Neural progenitor cell (in vitro differentiated cells): ENCODE measurements at regions not wholly inside any gene's neighbourhood (a gene's known extent, or its start where the extent isn't known, plus 50 kb on each side); places are given as distances from the start of the nearest gene placed in this dataset.

Experiments used
- EZH2phosphoT487 ChIP-seq: fragments of 200-600 bp; sonication (generic); IDR thresholded peaks from 2 replicates; pipeline ENCODE4 v1.6.1; 2017; ENCODE audit warnings: antibody characterized with exemption
- TF ChIP-seq, protein P1 (sequence below): fragments of 200-600 bp; sonication (generic); IDR thresholded peaks from 2 replicates; pipeline ENCODE4 v1.5.1; 2017; ENCODE audit warnings: antibody characterized with exemption, mild to moderate bottlenecking

DNA sequence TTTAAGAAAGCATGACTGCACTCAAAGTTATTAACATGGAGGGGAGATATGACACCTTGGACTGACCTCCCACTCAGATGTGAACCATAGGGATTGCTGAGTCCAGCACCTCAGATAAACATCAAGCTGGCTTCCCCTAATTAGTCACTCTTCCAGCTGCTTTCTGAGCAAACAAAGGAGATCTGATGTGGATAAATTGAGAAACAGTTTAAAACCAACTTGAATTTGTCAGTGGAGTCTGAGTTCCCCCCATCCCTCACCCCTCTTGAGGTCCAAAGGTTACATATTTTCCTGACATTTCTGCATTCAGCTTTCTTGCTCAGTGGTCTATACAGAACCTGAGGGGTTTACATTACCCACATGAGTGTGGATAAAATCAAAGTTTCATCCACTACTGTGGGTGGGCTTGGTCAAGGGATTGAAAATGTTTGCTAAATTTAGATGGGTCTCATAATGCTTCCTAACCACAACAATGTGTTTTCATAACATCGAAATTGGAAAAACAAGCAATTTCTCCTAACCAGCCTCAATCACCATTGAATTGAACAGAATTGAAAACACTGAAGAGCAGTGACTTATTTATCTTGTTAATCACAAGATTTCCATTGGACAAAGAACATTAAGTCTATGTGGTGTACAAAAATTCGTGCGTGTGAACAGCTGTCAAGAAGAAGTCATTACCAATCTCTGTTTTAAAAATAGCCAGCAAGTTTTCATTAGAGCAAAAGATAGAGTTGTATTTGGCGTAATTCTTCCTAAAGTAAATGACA is 292.3 kb downstream of the METTL15 start:
- TF ChIP-seq, protein P1, sequence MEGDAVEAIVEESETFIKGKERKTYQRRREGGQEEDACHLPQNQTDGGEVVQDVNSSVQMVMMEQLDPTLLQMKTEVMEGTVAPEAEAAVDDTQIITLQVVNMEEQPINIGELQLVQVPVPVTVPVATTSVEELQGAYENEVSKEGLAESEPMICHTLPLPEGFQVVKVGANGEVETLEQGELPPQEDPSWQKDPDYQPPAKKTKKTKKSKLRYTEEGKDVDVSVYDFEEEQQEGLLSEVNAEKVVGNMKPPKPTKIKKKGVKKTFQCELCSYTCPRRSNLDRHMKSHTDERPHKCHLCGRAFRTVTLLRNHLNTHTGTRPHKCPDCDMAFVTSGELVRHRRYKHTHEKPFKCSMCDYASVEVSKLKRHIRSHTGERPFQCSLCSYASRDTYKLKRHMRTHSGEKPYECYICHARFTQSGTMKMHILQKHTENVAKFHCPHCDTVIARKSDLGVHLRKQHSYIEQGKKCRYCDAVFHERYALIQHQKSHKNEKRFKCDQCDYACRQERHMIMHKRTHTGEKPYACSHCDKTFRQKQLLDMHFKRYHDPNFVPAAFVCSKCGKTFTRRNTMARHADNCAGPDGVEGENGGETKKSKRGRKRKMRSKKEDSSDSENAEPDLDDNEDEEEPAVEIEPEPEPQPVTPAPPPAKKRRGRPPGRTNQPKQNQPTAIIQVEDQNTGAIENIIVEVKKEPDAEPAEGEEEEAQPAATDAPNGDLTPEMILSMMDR: no peak
- no peak for TF ChIP-seq EZH2phosphoT487
